GM21786 (cell line): ENCODE measurements at regions not wholly inside any gene's neighbourhood (a gene's known extent, or its start where the extent isn't known, plus 50 kb on each side); places are given as distances from the start of the nearest gene placed in this dataset.
"Not testable (repeated sequence)": the region's sequence is repeated elsewhere in the genome, so short reads cannot be mapped to it uniquely, and the experiment has no call there.

Experiments
- ATAC-seq: cut with Tn5 transposase; IDR thresholded peaks from one replicate; pipeline ENCODE4 v1.9.1; 2021; ENCODE audit not compliant: unreplicated experiment

DNA sequence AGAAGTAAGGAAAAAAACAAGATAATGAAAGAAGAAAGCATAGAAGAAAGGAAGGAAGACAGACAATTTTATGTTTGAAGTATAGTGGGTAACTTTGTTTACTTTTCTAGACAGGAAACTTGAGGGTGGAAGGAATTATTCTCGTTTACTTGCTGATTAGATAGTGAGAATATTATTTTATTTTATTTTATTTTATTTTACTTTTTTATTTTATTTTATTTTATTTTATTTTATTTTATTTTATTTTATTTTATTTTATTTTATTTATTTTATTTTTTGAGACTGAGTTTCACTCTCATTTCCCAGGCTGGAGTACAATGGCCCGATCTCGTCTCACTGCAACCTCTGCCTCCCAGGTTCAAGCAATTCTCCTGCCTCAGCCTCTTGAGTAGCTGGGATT, 623.1 kb upstream of the COX7C start:
- ATAC-seq: not testable (repeated sequence)

DNA sequence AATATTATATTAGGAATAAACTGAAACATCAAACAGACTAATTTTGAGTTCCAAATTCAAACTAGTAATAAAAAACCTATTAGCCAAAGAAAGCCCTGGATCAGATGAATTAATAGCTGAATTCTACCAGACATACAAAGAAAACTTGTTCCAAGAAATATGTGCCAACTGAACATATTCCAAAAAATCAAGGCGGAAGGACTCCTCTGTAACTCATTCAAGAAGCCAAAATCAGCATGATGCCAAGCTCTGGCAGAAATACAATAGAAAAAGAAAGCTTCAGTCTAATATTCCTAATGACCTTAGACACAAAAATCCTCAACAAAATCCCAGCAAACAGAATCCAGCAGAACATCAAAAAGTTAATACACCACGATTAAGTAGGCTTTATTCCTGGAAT, 619.1 kb upstream of the COX7C start:
- no peak for ATAC-seq

DNA sequence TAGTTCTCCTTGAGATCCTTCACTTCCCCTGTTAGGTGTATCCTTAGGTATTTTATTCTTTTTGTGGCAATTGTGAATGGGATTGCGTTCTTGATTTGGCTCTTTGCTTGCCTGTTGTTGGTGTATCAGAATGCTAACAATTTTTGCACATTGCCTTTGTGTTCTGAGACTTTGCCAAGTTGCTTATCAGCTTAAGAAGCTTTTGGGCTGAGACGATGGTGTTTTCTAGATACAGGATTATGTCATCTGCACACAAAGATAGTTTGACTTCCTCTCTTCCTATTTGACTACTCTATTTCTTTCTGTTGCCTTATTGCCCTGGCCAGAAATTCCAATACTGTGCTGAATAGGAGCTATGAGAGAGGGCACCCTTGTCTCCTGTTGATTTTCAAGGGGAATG, 609.4 kb upstream of the COX7C start:
- ATAC-seq: no peak

DNA sequence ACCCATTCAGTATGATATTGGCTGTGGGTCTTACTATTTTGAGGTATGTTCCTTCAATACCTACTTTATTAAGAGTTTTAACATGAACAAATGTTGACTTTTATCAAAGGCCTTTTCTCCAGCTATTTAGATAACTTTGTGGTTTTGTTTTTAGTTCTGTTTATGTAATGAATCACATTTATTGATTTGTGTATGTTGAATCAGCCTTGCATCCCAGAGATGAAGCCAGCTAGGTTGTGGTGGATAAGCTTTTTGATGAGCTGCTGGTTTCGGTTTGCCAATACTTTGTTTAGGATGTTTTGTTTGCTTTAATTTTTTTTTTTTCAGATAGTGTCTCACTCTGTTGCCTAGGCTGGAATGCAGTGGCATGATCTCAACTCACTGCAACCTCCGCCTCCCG, 609.0 kb upstream of the COX7C start:
- ATAC-seq: no peak

DNA sequence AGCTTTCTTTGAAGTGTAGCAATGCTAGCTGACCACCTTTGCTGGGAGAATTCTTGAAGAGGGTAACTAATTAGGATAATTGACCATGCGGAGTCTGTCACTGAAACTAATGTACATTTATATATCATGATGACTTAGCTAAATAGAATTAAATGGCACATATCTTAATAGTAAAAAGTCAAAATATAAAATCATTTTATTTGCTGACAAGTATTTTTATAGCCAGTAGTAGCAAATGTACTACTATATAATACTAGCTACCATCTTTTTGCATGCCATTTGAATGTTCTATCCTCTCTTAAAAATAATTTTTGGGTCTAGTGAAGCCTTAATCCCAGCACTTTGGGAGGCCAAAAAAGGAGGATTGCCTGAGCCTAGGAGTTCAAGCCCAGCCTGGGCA, 605.8 kb upstream of the COX7C start:
- no peak for ATAC-seq

DNA sequence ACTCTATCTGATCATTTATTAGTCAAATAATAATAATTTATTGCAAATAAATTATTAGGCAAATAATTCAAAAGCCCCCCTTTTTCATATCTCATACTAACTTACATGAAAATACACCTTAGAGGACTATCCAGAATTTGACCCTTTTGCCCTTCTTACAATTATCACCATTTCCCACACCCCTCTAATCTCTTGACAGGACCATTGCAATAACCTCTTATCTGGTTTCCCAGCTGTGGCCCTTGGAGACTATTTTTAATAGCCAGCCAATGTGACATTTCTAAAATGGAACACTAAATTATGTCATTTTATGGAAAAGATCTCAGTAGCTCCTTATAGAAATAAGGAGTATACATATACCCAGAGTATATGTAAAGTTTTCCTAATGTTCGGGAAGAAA, 588.4 kb upstream of the COX7C start:
- no peak for ATAC-seq

DNA sequence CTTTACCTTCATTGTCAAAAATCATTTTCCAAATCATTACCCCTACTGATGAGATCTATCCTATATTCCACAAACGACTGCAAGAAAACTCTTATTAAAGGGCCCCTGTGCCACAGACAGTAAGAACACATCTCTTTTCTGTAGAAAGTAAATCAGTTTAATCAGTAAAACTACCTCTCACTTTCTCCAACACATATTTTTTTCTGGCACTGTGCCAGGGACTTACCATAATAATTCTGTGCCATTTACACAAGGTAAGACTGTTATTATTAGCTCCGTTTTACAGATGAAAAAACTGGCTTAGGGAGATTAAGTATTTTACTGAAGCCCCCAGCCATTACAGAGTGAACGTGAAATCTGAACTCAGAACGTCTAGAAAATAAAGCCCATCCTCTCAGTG, 587.0 kb upstream of the COX7C start:
- ATAC-seq: no peak

DNA sequence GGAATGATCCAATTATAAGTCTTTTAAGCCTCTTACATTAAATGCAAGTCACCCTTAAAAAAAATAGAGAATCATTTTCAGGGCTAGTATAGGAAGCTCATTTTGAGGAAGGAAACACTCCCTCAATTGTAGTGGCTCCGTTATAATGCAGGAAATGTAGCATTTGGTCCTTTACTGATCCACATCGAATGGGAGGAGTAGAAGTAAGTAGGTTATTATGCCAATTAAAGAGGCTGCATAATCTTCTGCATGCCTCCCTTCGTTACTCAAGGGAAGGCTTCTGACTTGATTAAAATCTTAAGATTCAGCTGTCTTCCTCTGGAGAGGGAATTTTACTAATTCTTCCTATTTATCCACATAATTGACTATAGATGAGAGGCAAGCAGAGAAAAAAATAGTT, 579.2 kb upstream of the COX7C start:
- no peak for ATAC-seq

DNA sequence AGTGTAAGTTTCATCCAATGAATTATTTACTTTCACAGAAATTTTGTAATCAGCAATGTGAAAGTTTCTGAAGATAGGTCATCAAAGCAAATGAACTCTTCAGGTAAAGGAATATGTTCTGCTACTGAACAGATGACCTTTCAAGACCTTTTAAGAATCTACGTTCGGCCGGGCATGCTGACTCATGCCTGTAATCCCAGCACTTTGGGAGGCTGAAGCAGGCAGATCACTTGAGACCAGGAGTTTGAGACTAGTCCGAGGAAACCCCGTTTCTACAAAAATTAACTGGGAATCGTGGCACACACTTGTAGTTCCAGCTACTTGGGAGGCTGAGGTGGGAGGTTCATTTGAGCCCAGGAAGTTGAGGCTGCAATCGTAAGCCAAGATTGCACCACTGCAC, 578.4 kb upstream of the COX7C start:
- ATAC-seq: no peak

DNA sequence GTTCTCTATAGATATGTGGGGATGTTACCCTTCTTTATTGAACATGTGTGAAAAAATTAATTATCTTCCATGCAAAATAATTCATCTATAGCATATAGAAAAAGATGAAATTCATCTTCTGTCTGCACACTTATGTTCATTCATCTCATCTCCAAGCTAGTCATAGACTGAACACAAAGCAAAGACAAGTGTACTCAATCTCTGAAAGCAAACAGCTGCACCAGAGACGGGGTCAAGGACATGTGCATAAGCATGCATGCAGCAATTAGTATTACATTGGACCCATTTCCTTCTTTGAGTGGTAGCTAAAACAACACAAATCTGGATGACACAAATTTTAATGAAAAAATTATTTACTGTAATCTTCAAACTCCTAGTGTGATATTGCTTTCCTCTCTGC, 547.0 kb upstream of the COX7C start:
- ATAC-seq: no peak

DNA sequence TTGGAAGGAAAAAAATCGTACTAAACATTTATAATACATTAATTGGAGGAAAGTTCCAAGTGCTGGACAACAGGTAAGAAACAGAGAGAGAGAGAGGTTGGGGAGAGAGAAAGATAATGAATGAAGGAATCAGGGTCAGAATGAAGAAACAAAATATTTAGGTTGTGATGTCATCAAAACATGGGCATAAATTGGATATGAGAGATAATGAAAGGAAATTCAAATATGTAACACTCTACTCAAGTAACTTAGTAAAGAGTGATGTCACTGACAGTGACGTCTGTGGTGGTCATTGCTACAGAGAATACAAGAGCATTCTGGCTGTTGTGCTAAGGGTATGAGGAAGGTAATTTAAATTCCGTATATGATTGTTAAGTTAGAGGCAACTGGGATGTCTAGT, 543.4 kb upstream of the COX7C start:
- no peak for ATAC-seq

DNA sequence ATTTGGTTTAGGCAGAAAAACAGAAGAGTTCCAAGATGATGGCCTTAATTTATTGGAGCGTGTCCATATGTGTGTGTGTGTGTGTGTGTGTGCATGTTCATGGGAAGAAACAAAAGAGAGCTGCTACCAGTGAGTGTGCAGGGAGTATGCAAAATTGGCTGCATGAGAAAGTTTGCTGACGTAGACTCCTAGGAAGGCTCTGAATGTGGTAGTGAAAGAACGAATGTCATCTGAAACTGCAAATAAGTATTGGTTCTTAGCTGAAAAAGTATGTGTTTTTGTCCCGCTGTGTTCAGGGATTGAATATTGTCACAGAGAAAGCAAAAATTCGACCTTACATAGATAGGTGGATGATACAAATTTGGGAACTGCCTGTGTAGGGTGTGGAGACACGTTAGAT, 542.6 kb upstream of the COX7C start:
- no peak for ATAC-seq

DNA sequence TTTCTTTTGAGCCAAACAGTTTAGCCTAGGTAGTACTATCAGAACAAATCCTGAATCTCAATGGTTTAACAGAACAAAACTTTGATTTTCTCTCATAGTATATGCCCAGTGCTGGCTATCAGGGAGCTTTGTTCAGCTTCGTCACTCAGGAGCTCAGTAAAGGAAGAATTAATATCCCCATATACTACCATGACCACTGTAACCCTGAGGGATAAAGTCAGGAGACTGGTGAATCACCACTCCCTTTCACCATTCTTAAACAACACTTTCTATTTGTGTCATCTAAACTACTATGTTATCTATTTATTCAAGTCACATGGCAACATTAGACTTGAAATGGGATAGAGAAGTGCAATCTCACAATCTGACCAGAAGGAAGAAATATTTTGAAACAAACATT, 522.6 kb upstream of the COX7C start:
- ATAC-seq: no peak

DNA sequence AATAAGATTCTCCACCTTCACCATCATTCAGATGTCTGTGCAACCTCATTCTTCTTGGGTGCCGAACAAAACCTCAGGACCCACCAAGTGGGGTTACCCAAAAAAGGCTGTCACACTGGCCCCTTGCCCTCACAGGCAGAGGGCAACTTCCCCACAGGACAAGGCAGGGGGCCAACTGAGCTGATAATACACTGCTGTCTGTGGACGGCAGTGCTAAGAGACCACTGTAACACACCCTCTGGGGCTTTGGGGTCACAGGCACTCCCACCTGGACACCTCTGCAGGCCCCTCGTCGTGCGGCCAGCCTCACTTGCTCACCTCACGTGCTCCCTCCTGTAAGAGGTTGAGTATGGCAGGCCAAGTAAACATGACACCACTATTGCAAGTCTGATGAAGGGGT, 515.8 kb upstream of the COX7C start:
- no peak for ATAC-seq

DNA sequence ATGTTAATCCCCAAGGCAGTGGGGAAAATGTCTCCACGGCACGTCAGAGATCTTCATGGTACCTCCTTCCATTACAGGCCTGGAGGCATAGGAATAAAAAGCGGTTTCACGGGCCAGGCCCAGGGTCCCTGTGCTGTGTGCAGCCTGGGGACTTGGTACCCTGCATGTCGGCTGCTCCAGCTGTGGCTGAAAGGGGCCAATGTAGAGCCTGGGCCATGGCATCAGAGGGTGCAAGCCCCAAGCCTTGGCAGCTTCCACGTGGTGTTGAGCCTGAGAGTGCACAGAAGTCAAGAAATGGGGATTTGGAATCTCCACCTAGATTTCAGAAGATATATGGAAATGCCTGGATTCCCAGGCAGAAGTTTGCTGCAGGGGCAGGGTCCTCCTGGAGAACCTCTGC, 508.9 kb upstream of the COX7C start:
- ATAC-seq: no peak

DNA sequence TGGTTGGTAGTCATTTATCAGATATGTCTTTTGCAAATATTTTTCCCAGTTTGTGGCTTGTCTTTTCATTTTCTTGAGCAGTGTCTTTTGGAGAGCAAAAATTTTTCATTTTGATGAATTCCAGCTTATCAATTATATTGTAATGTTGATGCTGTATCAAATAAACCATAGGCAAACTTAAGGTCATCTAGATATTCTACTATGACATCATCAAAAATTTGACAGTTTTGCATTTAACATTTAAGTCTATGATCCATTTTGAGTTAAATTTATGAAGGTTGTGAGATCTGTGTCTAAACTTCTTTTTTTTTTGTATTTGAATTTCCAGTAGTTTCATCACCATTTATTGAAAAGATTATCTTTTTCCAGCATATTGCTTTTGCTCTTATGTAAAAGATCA, 505.5 kb upstream of the COX7C start:
- no peak for ATAC-seq

DNA sequence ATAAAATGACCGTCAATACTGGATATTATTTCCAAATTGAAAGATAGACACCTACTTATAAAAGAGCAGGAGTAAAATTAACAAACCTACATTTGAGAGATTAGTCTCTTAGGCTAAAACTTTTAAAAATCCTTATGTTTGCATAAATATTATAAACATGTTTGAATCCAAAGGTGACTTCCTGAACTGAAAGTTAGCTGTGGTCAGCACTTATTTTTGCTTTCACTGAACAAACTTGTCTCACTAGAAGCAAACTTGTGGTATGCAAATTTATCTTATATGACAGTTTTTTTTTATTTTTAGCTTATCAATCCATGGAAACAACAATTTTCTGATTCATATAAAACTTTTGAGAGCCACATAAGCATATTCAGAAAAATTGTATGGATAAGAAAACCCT, 502.6 kb upstream of the COX7C start:
- ATAC-seq: no peak

DNA sequence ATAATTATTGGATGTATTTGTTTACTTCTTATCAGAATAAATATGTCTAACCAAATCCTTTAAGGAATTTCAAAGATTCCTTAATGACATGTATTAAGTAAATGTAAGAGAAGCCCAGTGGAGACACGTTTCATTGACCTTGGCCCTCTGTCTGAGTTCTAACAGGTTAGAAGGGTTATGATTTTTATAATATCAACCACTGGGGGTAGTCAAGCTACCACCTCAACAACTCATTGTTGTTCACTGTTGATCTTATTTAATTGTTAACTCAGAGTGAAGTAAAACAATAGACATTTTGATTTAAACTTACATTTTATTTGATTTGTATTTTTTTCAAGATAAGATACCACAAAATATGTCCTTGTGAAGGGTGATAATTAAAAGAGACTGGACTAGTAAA, 499.2 kb upstream of the COX7C start:
- ATAC-seq: peak; percentile 71

DNA sequence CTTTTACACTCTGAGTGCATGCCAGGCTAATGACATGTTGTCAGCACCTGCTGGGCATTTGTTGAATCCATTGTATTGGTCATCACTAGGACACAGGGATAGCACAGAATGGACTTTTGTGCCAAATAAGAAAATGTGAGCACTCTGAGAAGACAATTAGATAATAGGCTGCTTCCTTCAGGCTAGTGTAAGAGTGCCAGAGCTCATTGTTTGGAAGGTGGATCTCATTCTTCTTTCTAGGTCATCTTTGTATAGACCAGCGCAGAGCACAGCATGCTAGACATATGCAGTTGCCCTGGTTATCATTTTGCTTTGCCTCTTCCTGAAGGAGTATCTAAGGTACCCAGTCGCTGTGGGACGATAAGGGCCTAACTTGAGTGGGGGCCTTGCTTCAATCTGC, 493.4 kb upstream of the COX7C start:
- no peak for ATAC-seq

DNA sequence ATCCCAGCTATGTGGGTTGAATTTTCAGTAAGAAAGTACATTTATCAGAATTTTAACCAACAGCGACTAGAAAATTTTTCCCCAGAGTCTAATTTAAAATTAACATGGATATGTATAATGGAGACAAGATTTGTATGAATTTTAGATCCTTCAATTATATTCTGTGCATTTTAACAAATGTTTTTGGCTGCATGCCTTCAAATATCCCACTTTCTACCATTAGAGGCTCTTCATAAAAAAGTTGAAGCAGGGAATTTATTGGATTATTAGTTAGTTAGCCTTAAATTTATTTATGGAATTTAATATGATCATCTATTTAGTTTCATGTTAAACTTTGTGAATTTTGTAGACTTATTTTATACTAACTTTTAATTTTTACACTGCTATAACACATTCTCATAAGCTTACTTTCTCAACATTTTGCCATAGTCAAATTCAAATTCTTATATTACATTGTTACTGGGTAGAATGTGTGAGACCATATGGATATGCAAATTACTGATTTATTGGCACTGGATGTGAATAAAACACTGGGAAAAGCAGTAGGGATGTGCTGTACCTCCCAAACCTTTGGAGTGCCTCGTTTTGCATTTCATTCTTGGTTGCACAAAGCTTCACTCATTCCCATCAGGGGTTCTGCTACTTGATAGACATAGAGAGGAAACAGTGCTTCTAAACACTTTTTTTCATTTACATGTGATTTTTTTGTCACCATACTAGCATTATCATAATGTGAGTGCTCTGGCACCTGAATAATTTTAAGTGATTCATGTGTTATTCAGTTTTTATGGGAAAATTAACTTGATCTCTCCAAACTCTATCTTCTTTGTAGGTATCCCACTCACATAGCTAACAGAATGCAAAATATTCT, 491.8 kb upstream of the COX7C start:
- ATAC-seq: no peak

DNA sequence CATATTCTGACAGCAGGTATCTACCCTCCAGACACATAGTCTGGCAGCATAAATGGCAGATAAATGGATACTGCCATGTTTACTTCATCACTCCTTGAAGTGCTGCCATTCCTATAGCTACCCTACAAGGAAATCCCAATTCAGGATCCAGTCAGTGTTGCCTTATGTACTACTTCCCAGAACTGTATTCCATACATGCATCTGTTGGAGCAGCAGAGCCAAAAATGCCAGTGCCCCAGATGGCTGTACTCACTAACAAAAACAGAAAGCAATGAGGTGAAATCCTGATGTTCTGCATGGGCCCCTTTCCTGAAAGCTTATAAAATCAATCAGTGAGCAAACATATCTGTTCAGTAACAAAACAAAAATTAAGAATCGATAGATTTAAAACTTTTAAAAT, 490.0 kb upstream of the COX7C start:
- no peak for ATAC-seq

DNA sequence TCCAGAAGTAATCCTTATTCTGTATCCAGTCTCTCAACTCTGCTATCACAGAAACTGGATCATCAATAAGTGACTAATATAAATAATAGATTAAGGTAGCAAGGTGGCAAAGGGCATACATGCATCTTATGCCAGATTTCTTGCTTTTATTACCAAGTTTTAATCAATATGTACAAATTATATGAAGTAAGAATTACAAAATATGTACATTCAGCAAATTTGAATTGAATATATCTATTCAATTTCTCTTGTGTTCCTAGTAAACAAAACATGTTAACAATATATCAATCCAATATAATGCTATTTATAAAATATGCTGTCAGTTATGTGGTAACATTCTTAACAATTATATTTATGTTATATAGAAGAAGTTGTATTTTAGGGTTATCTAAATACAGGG, 488.7 kb upstream of the COX7C start:
- ATAC-seq: no peak

DNA sequence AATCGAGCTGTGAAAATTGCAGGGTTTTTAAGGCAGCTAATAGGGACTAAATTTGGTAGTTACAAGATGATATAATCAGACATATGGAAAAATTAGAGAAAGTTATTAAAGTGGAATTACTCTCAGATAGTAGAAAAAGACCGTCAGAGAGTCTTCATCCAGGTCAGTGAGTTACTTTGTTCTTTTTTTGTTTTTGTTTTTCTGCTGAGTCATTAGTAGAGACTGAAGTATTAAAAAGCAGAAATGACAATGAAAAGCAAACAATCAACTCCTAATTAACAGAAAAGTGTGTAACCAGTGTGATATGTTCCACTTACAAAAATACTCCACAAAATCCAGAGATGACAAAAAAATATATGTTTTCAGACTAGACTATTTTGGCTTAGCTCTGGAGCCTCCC, 480.4 kb upstream of the COX7C start:
- ATAC-seq: no peak
